ENCODE measurements at regions not wholly inside any gene's neighbourhood (a gene's known extent, or its start where the extent isn't known, plus 50 kb on each side); places are given as distances from the start of the nearest gene placed in this dataset.

DNA sequence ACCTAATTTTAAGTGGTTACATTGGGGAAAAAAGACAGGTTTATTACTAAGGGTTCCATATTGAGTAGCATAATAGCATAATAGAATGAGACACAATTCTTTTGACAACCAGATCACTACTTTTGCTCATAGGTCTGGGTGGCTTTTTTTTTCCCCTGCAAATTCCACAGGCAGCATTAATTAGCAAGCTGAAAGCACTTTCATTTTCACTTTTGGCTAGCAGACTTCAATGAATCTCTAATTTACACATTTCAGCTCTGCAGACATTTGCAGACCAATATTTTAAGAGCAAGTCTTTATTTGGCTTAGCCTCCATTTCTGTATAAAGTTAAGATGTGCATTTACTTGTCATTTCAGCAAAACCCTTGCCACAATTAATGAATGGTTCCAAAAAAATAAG is 185.5 kb downstream of the NOL4 start:
- TF ChIP-seq ZC3H10 (CRISPR knock-in tag; IDR thresholded peaks at IDR 0.05) (no peak), TOX (CRISPR knock-in tag; IDR thresholded peaks at IDR 0.05; ENCODE audit: borderline replicate concordance) (no peak), PATZ1 (CRISPR knock-in tag; IDR thresholded peaks at IDR 0.05; ENCODE audit: borderline replicate concordance) (no peak), GLIS3 (CRISPR knock-in tag; IDR thresholded peaks at IDR 0.05) (no peak), ESRRG (CRISPR knock-in tag; IDR thresholded peaks at IDR 0.05) (no peak)
- TF ChIP-seq, protein P1, sequence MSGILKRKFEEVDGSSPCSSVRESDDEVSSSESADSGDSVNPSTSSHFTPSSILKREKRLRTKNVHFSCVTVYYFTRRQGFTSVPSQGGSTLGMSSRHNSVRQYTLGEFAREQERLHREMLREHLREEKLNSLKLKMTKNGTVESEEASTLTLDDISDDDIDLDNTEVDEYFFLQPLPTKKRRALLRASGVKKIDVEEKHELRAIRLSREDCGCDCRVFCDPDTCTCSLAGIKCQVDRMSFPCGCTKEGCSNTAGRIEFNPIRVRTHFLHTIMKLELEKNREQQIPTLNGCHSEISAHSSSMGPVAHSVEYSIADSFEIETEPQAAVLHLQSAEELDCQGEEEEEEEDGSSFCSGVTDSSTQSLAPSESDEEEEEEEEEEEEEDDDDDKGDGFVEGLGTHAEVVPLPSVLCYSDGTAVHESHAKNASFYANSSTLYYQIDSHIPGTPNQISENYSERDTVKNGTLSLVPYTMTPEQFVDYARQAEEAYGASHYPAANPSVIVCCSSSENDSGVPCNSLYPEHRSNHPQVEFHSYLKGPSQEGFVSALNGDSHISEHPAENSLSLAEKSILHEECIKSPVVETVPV (CRISPR knock-in tag; IDR thresholded peaks at IDR 0.05): no peak
- no peak for ATAC-seq

DNA sequence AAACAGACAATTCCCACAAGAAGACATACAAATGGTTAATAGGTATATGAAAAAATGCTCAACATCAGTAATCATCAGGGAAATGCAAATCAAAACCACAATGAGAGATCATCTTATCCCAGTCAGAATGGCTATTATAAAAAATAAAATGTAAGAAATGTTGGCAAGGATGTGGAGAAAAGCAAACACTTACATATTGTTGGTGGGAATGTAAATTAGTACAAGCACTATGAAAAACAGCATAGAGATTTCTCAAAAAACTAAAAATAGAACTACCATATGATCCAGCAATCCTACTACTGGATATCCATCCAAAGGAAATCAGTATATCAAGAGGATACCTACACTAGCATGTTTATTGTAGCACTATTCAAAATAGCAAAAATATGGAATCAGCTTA is 186.6 kb downstream of the NOL4 start:
- ATAC-seq: no peak

DNA sequence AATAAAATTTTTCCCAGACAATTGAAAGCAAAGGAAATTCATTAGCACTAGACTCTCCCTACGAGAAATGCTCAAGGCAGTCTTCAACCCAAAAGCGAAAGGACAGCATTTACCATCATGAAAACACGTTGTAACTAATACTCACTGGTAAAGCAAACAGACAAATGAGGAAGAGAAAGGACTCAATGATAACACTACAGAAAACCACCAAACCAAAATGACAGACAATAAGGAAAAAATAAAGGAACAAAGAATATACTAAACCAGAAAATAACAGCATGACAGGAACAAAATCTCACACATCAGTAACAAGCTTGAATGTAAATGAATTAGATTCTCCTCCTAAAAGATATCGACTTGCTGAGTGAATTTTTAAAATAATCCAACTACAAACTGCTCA is 190.7 kb downstream of the NOL4 start:
- no peak for ATAC-seq

More for the DNA sequence above, 186.6 kb downstream of the NOL4 start:
- TF ChIP-seq, protein P2, sequence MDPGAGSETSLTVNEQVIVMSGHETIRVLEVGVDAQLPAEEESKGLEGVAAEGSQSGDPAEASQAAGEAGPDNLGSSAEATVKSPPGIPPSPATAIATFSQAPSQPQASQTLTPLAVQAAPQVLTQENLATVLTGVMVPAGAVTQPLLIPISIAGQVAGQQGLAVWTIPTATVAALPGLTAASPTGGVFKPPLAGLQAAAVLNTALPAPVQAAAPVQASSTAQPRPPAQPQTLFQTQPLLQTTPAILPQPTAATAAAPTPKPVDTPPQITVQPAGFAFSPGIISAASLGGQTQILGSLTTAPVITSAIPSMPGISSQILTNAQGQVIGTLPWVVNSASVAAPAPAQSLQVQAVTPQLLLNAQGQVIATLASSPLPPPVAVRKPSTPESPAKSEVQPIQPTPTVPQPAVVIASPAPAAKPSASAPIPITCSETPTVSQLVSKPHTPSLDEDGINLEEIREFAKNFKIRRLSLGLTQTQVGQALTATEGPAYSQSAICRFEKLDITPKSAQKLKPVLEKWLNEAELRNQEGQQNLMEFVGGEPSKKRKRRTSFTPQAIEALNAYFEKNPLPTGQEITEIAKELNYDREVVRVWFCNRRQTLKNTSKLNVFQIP (CRISPR knock-in tag; IDR thresholded peaks at IDR 0.05; ENCODE audit: borderline replicate concordance, low read depth): no peak
- TF ChIP-seq ZC3H10 (CRISPR knock-in tag; IDR thresholded peaks at IDR 0.05) (no peak), ESRRG (CRISPR knock-in tag; IDR thresholded peaks at IDR 0.05) (no peak)
- TF ChIP-seq, protein P1 (CRISPR knock-in tag; IDR thresholded peaks at IDR 0.05): no peak

DNA sequence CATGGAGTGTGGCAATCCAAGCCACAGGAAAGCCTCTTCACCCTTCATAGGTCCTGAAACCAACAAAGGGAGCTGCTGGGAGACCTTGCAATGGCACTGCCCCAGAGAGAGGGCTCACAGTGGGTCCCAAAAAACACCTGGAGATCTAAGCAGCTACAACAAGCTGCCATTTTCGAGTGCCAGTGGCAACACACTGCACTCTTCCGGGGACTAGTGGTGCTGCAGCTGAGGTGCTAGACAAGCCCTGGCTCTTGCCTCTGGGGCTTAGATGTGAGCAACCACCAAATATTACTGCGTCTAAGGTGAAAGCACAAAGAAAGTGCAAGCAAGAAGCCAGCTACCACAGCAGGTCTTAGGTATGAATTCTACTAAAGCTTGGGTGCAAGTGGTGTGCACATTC is 192.9 kb downstream of the NOL4 start:
- TF ChIP-seq ISL1 (CRISPR knock-in tag; IDR thresholded peaks at IDR 0.05) (no peak), ESRRG (CRISPR knock-in tag; IDR thresholded peaks at IDR 0.05) (no peak), RARB (CRISPR knock-in tag; IDR thresholded peaks at IDR 0.05) (no peak), TOX (CRISPR knock-in tag; IDR thresholded peaks at IDR 0.05; ENCODE audit: borderline replicate concordance) (no peak), ZNF565 (CRISPR knock-in tag; conservative IDR thresholded peaks at IDR 0.05; ENCODE audit: low read depth) (no peak), SNAI2 (CRISPR knock-in tag; IDR thresholded peaks at IDR 0.05) (no peak), ZFP30 (CRISPR knock-in tag; IDR thresholded peaks at IDR 0.05) (no peak), ZFP3 (CRISPR knock-in tag; IDR thresholded peaks at IDR 0.05) (no peak), OSR1 (CRISPR knock-in tag; IDR thresholded peaks at IDR 0.05) (no peak), CSDC2 (CRISPR knock-in tag; IDR thresholded peaks at IDR 0.05) (no peak), TCF4 (CRISPR knock-in tag; IDR thresholded peaks at IDR 0.05; ENCODE audit: borderline replicate concordance) (no peak), ARNTL (CRISPR knock-in tag; IDR thresholded peaks at IDR 0.05; ENCODE audit: borderline replicate concordance, low read depth) (no peak), GLIS3 (CRISPR knock-in tag; IDR thresholded peaks at IDR 0.05) (no peak)
- TF ChIP-seq, protein P3, sequence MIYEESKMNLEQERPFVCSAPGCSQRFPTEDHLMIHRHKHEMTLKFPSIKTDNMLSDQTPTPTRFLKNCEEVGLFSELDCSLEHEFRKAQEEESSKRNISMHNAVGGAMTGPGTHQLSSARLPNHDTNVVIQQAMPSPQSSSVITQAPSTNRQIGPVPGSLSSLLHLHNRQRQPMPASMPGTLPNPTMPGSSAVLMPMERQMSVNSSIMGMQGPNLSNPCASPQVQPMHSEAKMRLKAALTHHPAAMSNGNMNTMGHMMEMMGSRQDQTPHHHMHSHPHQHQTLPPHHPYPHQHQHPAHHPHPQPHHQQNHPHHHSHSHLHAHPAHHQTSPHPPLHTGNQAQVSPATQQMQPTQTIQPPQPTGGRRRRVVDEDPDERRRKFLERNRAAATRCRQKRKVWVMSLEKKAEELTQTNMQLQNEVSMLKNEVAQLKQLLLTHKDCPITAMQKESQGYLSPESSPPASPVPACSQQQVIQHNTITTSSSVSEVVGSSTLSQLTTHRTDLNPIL (CRISPR knock-in tag; IDR thresholded peaks at IDR 0.05; ENCODE audit: low read depth): no peak
- TF ChIP-seq, protein P2 (CRISPR knock-in tag; IDR thresholded peaks at IDR 0.05; ENCODE audit: borderline replicate concordance, low read depth): no peak
- TF ChIP-seq, protein P1 (CRISPR knock-in tag; IDR thresholded peaks at IDR 0.05): no peak
- no peak for ATAC-seq

More for the DNA sequence above, 190.7 kb downstream of the NOL4 start:
- TF ChIP-seq ZFP30 (CRISPR knock-in tag; IDR thresholded peaks at IDR 0.05) (no peak), PATZ1 (CRISPR knock-in tag; IDR thresholded peaks at IDR 0.05; ENCODE audit: borderline replicate concordance) (no peak)

Data from SK-N-SH treated with all-trans-retinoic acid at 6 μM for 48 hours (cell line).